GM12874 (cell line): ENCODE measurements at regions not wholly inside any gene's neighbourhood (a gene's known extent, or its start where the extent isn't known, plus 50 kb on each side); places are given as distances from the start of the nearest gene placed in this dataset.

Experiments
- TF ChIP-seq, protein P1 (sequence below): IDR thresholded peaks from 2 replicates; pipeline ENCODE4 v1.5.1; 2011; ENCODE audit warnings: low read depth, mild to moderate bottlenecking, control low read depth, low read length, moderate library complexity; ENCODE audit not compliant: insufficient read depth

- TF ChIP-seq, protein P1, sequence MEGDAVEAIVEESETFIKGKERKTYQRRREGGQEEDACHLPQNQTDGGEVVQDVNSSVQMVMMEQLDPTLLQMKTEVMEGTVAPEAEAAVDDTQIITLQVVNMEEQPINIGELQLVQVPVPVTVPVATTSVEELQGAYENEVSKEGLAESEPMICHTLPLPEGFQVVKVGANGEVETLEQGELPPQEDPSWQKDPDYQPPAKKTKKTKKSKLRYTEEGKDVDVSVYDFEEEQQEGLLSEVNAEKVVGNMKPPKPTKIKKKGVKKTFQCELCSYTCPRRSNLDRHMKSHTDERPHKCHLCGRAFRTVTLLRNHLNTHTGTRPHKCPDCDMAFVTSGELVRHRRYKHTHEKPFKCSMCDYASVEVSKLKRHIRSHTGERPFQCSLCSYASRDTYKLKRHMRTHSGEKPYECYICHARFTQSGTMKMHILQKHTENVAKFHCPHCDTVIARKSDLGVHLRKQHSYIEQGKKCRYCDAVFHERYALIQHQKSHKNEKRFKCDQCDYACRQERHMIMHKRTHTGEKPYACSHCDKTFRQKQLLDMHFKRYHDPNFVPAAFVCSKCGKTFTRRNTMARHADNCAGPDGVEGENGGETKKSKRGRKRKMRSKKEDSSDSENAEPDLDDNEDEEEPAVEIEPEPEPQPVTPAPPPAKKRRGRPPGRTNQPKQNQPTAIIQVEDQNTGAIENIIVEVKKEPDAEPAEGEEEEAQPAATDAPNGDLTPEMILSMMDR, result no peak
These were observed 902.7 kb upstream of the ZEB2 start for GRCh38 chr2:145422576-145422975.

DNA sequence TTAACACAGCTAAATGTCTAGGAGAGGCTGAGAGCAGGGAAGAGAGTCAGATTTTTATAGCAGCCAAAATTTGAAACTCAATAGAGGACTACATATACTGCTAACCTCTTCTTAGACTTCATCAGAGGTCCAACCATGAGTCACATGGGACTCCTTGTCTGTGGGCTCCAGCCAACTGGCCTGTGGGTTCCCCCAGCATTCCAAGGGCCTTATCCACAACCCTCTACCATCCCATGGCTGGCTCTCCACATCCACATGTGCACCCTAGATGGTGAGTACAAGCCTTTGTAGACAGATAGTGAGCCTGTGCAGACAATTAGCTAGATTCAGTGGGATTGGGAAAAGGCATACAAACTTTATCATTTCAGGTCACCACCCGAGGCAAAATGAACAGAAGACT is 901.9 kb upstream of the ZEB2 start:
- TF ChIP-seq, protein P1, result no peak

GRCh38 chr2:145416640-145417039 is 896.7 kb upstream of the ZEB2 start:
- TF ChIP-seq, protein P1, result no peak

DNA sequence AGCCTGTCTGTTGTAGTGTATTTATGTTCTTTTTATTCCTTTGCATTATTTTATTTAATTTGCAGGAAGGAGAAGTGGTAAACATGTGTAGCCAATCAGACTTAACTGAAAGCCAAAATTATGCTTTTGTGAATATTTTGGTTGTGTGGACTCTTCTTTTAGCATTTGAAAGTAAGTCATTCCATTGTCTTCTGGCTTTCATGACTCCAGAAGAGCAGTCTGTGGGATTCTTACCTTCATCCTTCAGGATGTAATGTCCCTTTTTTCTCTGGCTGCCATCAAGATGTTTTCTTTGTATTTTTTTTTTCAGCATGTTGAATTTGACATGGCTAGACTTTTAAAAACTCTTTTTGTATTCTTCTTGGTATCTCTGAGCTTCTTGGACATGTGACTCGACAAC is 895.2 kb upstream of the ZEB2 start:
- TF ChIP-seq, protein P1, result no peak

- TF ChIP-seq, protein P1, result no peak
These were observed 893.5 kb upstream of the ZEB2 start for GRCh38 chr2:145413261-145414030.

- TF ChIP-seq, protein P1, result no peak
These were observed 892.2 kb upstream of the ZEB2 start for GRCh38 chr2:145412155-145412554.

- TF ChIP-seq, protein P1, result no peak
These were observed 891.6 kb upstream of the ZEB2 start for GRCh38 chr2:145411493-145411892.
